GM06990 (cell line): ENCODE measurements at regions not wholly inside any gene's neighbourhood (a gene's known extent, or its start where the extent isn't known, plus 50 kb on each side); places are given as distances from the start of the nearest gene placed in this dataset.
A peak's percentile ranks its signal among the peaks of the same experiment; 100 is the strongest.

Experiments
- DNase-seq: peaks from one replicate; pipeline ENCODE4 v3.0.0-alpha.2; 2011; ENCODE audit not compliant: insufficient read length; ENCODE audit errors: extremely low read depth
- H3K27me3 ChIP-seq: replicated peaks from 2 replicates; pipeline ENCODE4 v1.6.0; 2011; ENCODE audit warnings: low read length; ENCODE audit not compliant: control insufficient read depth, insufficient read depth
- H3K36me3 ChIP-seq: 2 replicates; pipeline ENCODE4 v1.5.1; 2011; ENCODE audit warnings: low read length; ENCODE audit not compliant: control insufficient read depth, insufficient read depth
- H3K4me3 ChIP-seq: replicated peaks from 2 replicates; pipeline ENCODE4 v1.5.1; 2011; ENCODE audit warnings: low read depth, mild to moderate bottlenecking, control low read depth, low read length
- TF ChIP-seq, protein P1 (sequence below): IDR thresholded peaks from 2 replicates; pipeline ENCODE4 v1.5.1; 2011; ENCODE audit warnings: low read length, control low read depth, mild to moderate bottlenecking, inconsistent platforms; ENCODE audit not compliant: insufficient read depth, poor library complexity, severe bottlenecking

DNA sequence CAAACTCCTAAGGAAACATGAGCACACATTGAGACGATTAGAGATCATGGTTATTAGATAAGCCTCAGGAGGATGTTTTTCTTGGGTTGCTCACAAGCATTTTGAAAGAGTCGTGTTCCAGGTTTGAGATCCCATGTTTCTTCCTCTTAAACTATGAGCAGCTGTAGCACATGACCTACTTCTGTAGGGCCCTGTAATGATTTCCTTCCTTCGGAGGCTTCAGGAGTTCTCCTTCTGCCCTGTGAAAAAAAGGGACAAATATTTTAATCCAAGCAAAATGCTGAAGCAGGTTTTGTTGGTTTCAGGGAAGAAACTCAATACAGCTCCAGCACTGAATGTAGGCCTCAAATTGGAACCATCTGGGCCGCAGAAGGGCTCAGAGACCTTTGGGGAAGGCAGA, 82.6 kb downstream of the POU3F3 start:
- H3K27me3 ChIP-seq: no peaks in the 10 kb centered on the region
- H3K36me3 ChIP-seq: no peaks in the 10 kb centered on the region
- DNase-seq: no peak
- TF ChIP-seq, protein P1, sequence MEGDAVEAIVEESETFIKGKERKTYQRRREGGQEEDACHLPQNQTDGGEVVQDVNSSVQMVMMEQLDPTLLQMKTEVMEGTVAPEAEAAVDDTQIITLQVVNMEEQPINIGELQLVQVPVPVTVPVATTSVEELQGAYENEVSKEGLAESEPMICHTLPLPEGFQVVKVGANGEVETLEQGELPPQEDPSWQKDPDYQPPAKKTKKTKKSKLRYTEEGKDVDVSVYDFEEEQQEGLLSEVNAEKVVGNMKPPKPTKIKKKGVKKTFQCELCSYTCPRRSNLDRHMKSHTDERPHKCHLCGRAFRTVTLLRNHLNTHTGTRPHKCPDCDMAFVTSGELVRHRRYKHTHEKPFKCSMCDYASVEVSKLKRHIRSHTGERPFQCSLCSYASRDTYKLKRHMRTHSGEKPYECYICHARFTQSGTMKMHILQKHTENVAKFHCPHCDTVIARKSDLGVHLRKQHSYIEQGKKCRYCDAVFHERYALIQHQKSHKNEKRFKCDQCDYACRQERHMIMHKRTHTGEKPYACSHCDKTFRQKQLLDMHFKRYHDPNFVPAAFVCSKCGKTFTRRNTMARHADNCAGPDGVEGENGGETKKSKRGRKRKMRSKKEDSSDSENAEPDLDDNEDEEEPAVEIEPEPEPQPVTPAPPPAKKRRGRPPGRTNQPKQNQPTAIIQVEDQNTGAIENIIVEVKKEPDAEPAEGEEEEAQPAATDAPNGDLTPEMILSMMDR: no peak
- H3K4me3 ChIP-seq: no peak overlapping the region

DNA sequence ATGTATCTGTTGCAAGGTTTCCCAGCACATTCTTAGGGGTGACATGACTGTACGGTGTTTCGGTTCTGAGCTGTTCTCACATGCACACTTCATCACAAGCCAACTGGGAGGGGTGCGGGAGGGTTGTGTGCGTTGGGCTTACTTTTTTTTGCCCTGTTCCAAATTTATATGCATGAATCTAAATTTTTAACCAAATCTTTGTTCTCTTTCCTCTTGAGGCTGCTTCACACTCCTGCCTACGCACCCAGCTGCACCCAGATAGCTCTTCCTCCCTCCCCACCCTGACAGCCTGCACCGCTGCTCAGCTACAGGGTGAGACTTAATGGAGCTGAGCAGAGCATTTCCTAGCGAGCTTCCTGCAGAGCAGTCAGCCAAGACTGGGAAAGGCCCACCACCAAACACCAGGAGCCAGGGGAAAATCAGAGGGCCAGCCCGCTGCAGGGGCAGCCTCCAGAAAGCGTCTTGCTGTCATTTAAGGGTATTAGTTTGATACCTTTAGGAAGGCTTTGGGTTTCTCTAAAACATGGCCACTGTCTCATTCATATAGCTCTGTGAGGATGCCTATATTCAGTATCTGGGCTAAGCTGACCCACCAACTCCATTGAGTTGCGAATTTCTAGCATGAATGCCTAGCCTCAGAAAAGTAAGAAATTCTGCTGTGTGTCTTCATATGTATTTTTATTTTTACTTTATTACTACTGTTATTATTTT, 84.5 kb downstream of the POU3F3 start:
- H3K27me3 ChIP-seq: no peaks in the 10 kb centered on the region
- peak; percentile 22 for DNase-seq
- no peak overlapping the region; the same call in 1 of the 2 replicates for H3K4me3 ChIP-seq

DNA sequence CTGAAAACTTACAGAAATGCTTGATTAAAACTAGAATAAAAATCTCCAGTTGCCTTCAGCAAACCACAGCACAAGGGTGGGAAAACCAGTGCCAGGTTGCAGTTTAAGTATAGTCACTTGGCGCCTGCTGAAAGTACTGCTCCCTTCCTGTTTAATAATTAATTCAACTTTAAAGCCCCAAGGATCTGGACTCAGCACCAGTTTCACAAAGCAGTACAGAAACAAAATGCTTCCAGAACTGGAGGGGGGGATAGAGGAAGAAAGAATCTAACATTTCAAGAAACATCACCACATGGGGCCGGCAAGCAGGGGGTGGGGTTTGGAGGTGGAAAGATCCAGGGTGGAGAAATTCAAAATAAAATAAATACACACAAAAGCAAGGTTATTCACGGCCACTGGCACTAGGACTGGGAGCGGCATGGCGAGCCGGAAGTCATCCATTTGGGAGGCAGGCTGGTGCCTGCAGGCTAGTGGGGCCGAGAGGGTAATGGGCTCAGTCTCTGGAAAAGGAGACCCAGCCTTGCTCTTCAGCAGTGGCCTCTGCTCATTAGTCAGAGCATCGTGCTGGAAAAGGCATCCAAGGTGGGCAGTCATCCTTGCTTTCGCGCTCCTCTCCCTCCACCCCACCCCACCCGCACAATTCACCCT, 85.8 kb downstream of the POU3F3 start:
- TF ChIP-seq, protein P1: no peak
- DNase-seq: no peak
- no peak overlapping the region for H3K4me3 ChIP-seq
- no peaks in the 10 kb centered on the region for H3K36me3 ChIP-seq
- H3K27me3 ChIP-seq: no peaks in the 10 kb centered on the region; the same call in 1 of the 2 replicates

More for the DNA sequence above, 84.5 kb downstream of the POU3F3 start:
- no peaks in the 10 kb centered on the region for H3K36me3 ChIP-seq
- TF ChIP-seq, protein P1: no peak

DNA sequence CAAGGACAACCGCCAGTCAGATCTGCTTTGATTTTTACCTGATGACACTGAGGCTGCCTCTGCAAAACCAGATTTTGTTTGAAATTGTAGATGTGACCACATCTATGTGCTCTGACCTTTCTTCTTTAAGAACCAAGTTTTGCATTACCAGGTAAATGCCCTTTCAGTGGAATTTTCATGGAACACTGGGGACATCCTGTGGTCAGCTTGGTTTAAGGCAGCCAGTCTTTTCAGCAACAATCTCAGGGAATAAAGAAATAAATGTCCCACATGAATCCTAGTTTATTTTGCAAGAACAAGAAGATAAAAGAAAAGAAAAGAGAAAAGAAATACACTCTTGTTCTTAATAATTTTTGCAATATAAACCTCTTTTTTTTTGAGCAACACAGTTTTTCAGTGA, 90.6 kb downstream of the POU3F3 start:
- DNase-seq: no peak
- Histone ChIP-seq H3K27me3 (no peaks in the 10 kb centered on the region; the same call in 1 of the 2 replicates), H3K36me3 (no peaks in the 10 kb centered on the region), H3K4me3 (no peak overlapping the region)
- TF ChIP-seq, protein P1: peak; percentile 23

DNA sequence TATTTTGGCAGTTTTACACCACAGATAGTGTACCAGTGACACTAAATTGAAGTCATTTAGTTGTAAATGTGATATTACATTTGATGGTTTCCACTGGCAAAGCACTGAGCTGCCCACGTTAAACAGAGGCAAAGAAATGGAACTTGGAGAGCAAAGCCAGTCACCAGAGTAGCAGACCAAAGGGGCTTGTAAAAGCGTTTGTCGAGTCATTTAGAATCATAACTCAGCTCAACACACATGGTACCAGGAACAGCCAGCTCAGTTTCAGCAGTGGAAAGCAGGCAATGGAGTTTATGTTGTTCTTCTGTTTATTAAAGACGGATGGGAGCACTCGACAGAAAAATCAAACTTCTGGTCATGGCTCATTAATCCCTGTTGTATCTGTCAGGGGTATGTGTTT, 91.2 kb downstream of the POU3F3 start:
- Histone ChIP-seq H3K4me3 (no peak overlapping the region), H3K36me3 (no peaks in the 10 kb centered on the region), H3K27me3 (no peaks in the 10 kb centered on the region; the same call in 1 of the 2 replicates)
- TF ChIP-seq, protein P1: no peak
- no peak for DNase-seq
